ENCODE measurements at regions not wholly inside any gene's neighbourhood (a gene's known extent, or its start where the extent isn't known, plus 50 kb on each side); places are given as distances from the start of the nearest gene placed in this dataset.
A peak's percentile ranks its signal among the peaks of the same experiment; 100 is the strongest.

- Histone ChIP-seq H2AFZ (ENCODE audit: low read length) (no peak overlapping the region), H2BK15ac (ENCODE audit: low read length) (no peak overlapping the region), H3K56ac (replicated peaks; ENCODE audit: insufficient read length, low read depth, low read length) (no peak overlapping the region), H2BK20ac (ENCODE audit: low read length) (no peak overlapping the region), H3K79me1 (ENCODE audit: low read depth, low read length) (no peaks in the 10 kb centered on the region), H3K79me2 (ENCODE audit: control insufficient read depth in 1 of 2, insufficient read depth in 2 of 2, low read length in 2 of 2) (no peaks in the 10 kb centered on the region), H3K4me2 (ENCODE audit: insufficient read depth in 1 of 2, low read depth in 2 of 2, low read length in 2 of 2) (no peak overlapping the region), H3K4ac (replicated peaks; ENCODE audit: insufficient read length, low read depth, low read length) (no peak overlapping the region), H3K4me1 (replicated peaks in 1 of 4; ENCODE audit: control insufficient read depth in 3 of 4, insufficient read depth in 4 of 4, low read length in 3 of 4) (0 out of 7 replicates have a peak, but pooled peaks cover 0 to 2% (median 0%) of the 10 kb centered on the region in 4 experiments), H3K18ac (ENCODE audit: extremely low read depth, low read length) (no peak overlapping the region), H3K27ac (ENCODE audit: low read depth, low read length) (no peak overlapping the region), H4K5ac (ENCODE audit: insufficient read length, low read depth, low read length) (no peak overlapping the region), H4K91ac (replicated peaks; ENCODE audit: insufficient read length, low read length) (no peak overlapping the region), H3K27me3 (replicated peaks in 1 of 4; ENCODE audit: control insufficient read depth in 3 of 4, extremely low read depth in 1 of 4, insufficient read depth in 3 of 4, low read length in 3 of 4) (no peaks in the 10 kb centered on the region; a peak in 1 of 7 replicates), H3K23ac (ENCODE audit: insufficient read length) (no peak overlapping the region), H3K36me3 (ENCODE audit: control insufficient read depth in 2 of 4, insufficient read depth in 4 of 4, low read length in 3 of 4) (no peaks in the 10 kb centered on the region), H4K8ac (ENCODE audit: extremely low read depth, insufficient read depth, low read length) (0 out of 2 replicates have a peak overlapping the region, but pooled peaks have one; percentile 38), H3K9me3 (ENCODE audit: insufficient read depth in 2 of 2, low read depth in 1 of 2, low read length in 1 of 2) (no peaks in the 10 kb centered on the region), H3K14ac (ENCODE audit: insufficient read length) (no peak overlapping the region), H3K23me2 (ENCODE audit: low read depth, low read length) (no peaks in the 10 kb centered on the region), H2BK12ac (ENCODE audit: low read depth, low read length) (no peak overlapping the region), H2BK5ac (ENCODE audit: low read depth, low read length) (no peak overlapping the region), H4K20me1 (replicated peaks in 1 of 2; ENCODE audit: control insufficient read depth in 1 of 2, insufficient read depth in 2 of 2, low read length in 2 of 2) (no peaks in the 10 kb centered on the region), H2AK5ac (ENCODE audit: low read depth, low read length) (no peak overlapping the region), H3K9ac (replicated peaks in 1 of 4; ENCODE audit: extremely low read depth in 1 of 4, low read depth in 3 of 4, low read length in 3 of 4) (no peak overlapping the region), H3K4me3 (ENCODE audit: extremely low read depth in 1 of 4, insufficient read depth in 2 of 4, low read depth in 3 of 4, low read length in 4 of 4) (no peak overlapping the region), H2BK120ac (replicated peaks; ENCODE audit: low read depth, low read length) (no peak overlapping the region)
- WGBS, 2 experiments (ENCODE audit: extremely low coverage in 1 of 2, insufficient coverage in 1 of 2, insufficient read length in 1 of 2, insufficient replicate concordance in 2 of 2, low coverage in 1 of 2, low lambda C conversion rate in 2 of 2, missing lambda C conversion rate in 1 of 2) = 81% methylated on average over 7 of the region's 7 CpGs; no CpG with 5 or more reads in 1 of the 2 experiments
- POLR2A ChIA-PET (ENCODE audit: partially characterized antibody) = interaction anchor here (1.3 kb wide), 1 partner anchor 14 kb away, joined by 3 read pairs; no protein-coding TSS in a partner anchor
- CTCF ChIA-PET (ENCODE audit: partially characterized antibody) = interaction anchor here (0.8 to 1.3 kb wide), 5 partner anchors 12 to 772 kb away, joined by 3 to 4 read pairs (median 3); no protein-coding TSS in a partner anchor
- FAIRE-seq (no peak), DNase-seq (ENCODE audit: low read depth in 1 of 2, low spot score in 2 of 2) (no peak)
- TF ChIP-seq RAD21 (IDR thresholded peaks at IDR 0.05 in 1 of 2, conservative IDR thresholded peaks at IDR 0.05 in 1 of 2; ENCODE audit: low read depth in 2 of 2, low read length in 2 of 2) (no peak), BRCA1 (IDR thresholded peaks at IDR 0.05; ENCODE audit: low read depth, low read length) (no peak), ZNF274 (IDR thresholded peaks at IDR 0.05; ENCODE audit: borderline replicate concordance, extremely low read depth, low read length) (no peak), GTF2F1 (IDR thresholded peaks at IDR 0.05; ENCODE audit: borderline replicate concordance, low read depth, low read length) (no peak), RXRA (IDR thresholded peaks at IDR 0.05; ENCODE audit: insufficient read depth, low read depth, low read length) (no peak), CBX8 (IDR thresholded peaks at IDR 0.05; ENCODE audit: borderline replicate concordance, low read depth, low read length) (no peak), JUN (IDR thresholded peaks at IDR 0.05; ENCODE audit: low read depth, low read length) (no peak)
Measured at GRCh38 chr10:123526356-123527064, 139.6 kb upstream of the GPR26 start.

Data from H1 (cell line).